GM12892 (cell line): ENCODE measurements at regions not wholly inside any gene's neighbourhood (a gene's known extent, or its start where the extent isn't known, plus 50 kb on each side); places are given as distances from the start of the nearest gene placed in this dataset.

Experiments
- POLR2A ChIP-seq: IDR thresholded peaks from 2 replicates; pipeline ENCODE4 v1.6.1; 2011; ENCODE audit warnings: low read depth, low read length, control low read depth
- POLR2AphosphoS5 ChIP-seq: IDR thresholded peaks from 2 replicates; pipeline ENCODE4 v1.6.1; 2011; ENCODE audit warnings: low read depth, low read length, control low read depth
- TAF1 ChIP-seq: IDR thresholded peaks from 2 replicates; pipeline ENCODE4 v1.6.1; 2011; ENCODE audit warnings: low read depth, mild to moderate bottlenecking, control low read depth, low read length, borderline replicate concordance

- TF ChIP-seq POLR2A (no peak), POLR2AphosphoS5 (no peak), TAF1 (no peak)
Observed at GRCh38 chr2:47629501-47630460, 59.0 kb upstream of the KCNK12 start.
